Heart left ventricle (tissue), 16 donors: ENCODE measurements at regions not wholly inside any gene's neighbourhood (a gene's known extent, or its start where the extent isn't known, plus 50 kb on each side); places are given as distances from the start of the nearest gene placed in this dataset.

Experiments used
- ATAC-seq, 4 donors: fragments of 200-7000 bp; cut with Tn5 transposase; one replicate each; pipeline ENCODE4 v1.9.1; 2020 to 2022; ENCODE audit warnings: moderate library complexity in 4 of 4, mild to moderate bottlenecking in 3 of 4, moderate number of reproducible peaks in 1 of 4
- DNase-seq, 5 donors: peaks; one replicate each; pipeline ENCODE4 v3.0.0-alpha.2; 2020
- H3K27ac ChIP-seq, 12 donors: fragments of 200-600 bp; sonication (generic) in 4 of 12; one replicate each; pipeline versions ENCODE4 v1.5.0 to v1.8.0; 2016 to 2022; ENCODE audit warnings: mild to moderate bottlenecking in 2 of 12
- H3K27me3 ChIP-seq, 9 donors: fragments of 200-600 bp; sonication (generic) in 2 of 9; one replicate each; pipeline versions ENCODE4 v1.5.1 to v1.8.0; 2016 to 2022; ENCODE audit warnings: mild to moderate bottlenecking in 3 of 9
- H3K36me3 ChIP-seq, 9 donors: fragments of 200-600 bp; sonication (generic) in 2 of 9; one replicate each; pipeline versions ENCODE4 v1.5.0 to v1.8.0; 2018 to 2022; ENCODE audit warnings: mild to moderate bottlenecking in 2 of 9
- H3K4me1 ChIP-seq, 12 donors: fragments of 200-600 bp; sonication (generic) in 4 of 12; one replicate each; pipeline versions ENCODE4 v1.5.0 to v1.8.0; 2016 to 2022; ENCODE audit warnings: mild to moderate bottlenecking in 3 of 12
- H3K4me3 ChIP-seq, 12 donors: fragments of 200-600 bp; sonication (generic) in 4 of 12; one replicate each; pipeline versions ENCODE4 v1.5.0 to v1.8.0; 2017 to 2022; ENCODE audit warnings: mild to moderate bottlenecking in 9 of 12, moderate library complexity in 4 of 12
- H3K9me3 ChIP-seq, 12 donors: fragments of 200-600 bp; sonication (generic) in 4 of 12; one replicate each; pipeline versions ENCODE4 v1.5.0 to v1.8.0; 2016 to 2022; ENCODE audit warnings: mild to moderate bottlenecking in 1 of 12
- CTCF ChIP-seq, 12 donors: fragments of 200-600 bp; sonication (generic) in 4 of 12; IDR thresholded peaks; one replicate each; pipeline versions ENCODE4 v1.5.0 to v1.8.0; 2018 to 2022; ENCODE audit warnings: antibody characterized with exemption in 12 of 12, mild to moderate bottlenecking in 5 of 12
- POLR2A ChIP-seq, 2 donors: fragments of 450-650 bp; IDR thresholded peaks; one replicate each; pipeline ENCODE4 v1.6.1; 2017; ENCODE audit warnings: antibody characterized with exemption in 2 of 2, mild to moderate bottlenecking in 2 of 2, moderate library complexity in 2 of 2
- WGBS, 4 donors: extraction: QIAGEN DNeasy Blood & Tissue Kit in 2 of 4; methylation state at CpG; one replicate each; pipeline versions ENCODE4 v1.1.5 to v1.1.7; 2013 to 2018; 5-methylcytosine and 5-hydroxymethylcytosine counted together
- intact Hi-C, 10 donors: fragments of 100-400 bp; cut with DNase I; formaldehyde crosslinking; loops; one replicate each; pipeline versions ENCODE4 v1.11.1 to v1.14.2; 2022
- donor health status: ischemic (EF 13 %, LVEDD 7.1; RV severe dilation, severe dysfunction).
- donor health status: healthy with polysubstance abuse.
- donor health status: DM: no; HTN: yes; CAD: no.
- donor health status: DM: no; HTN: no; CAD: no.
- donor health status: ischemic (EF 25% LVEDD 6.9; RV normal size, moderate dysfunction).
- donor health status: ischemic (EF 25% LVEDD 5.7; RV mildly dilated, moderate dysfunction).
- donor health status: healthy.
- donor health status: DM: yes; HTN: yes; CAD: no.
- donor health status: ischemic (EF 35%, LVEDD 5.7; RV mildly dilated, moderate dysfunction).
- donor health status: nonischemic (EF 11% LVEDD 7.7; RV severe dilation, severe dysfunction).
- donor health status: DM: yes; HTN: yes; CAD: no.
- donor health status: PGD.
- donor health status: ischemic (EF 29% LVEDD 5.4; RV normal size, mild dysfunction).
- donor health status: nonischemic (EF 23%, LVEDD 6.1; RV moderate dilation, normal function).

DNA sequence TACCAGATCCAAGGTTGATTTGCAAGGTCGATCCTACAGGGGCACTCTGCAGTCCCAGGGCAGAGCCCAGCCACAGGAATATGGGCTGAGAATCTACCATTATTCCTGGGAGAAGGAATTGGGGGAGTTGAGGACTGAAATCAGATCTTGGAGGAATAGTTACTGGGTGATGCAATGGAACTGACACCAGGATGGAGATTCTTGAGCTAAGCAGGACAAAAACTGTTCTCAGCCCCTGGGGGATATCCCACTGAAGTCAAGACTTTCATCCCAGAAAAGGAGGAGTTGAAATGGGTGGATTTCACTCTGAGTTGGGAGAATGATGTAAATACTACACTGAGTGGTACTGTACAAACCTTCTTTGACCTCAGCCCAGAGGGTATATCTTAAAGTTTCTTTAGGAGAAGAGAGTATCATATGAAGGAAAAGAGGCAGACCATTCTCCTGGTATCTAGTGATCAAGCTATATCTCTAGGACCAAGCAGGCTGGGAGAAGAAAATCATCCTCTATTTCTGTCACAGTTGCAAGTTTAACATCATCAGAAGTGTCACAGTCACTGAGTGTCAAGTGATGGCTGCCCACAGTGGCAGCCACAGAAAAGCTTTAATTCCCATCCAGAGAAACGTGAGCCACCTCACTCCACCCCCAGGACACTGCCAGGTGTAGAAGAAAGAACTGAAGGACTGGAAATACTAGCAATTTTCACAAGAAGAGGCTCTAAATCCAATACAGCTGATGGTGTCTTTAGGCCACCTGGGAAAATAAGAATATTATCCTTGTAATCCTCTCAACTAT is 181.9 kb downstream of the NUAK1 start:
- ATAC-seq (peak in 3 of 4 donors; percentile 38 to 55 (median 54)), DNase-seq (no peak)
- Histone ChIP-seq H3K4me3 (no peak overlapping the region), H3K4me1 (peaks cover 0 to 43% (median 16%) of the 10 kb centered on the region in 12 donors), H3K27ac (peak overlapping the region in 8 of 12 donors; percentile 2 to 57 (median 21)), H3K36me3 (no peaks in the 10 kb centered on the region), H3K9me3 (no peaks in the 10 kb centered on the region), H3K27me3 (no peaks in the 10 kb centered on the region)
- TF ChIP-seq POLR2A (IDR thresholded peaks at IDR 0.05): no peak
- no peak for TF ChIP-seq CTCF (IDR thresholded peaks at IDR 0.05)
- 52 to 68% (median 59%) methylated on average over 2 of the region's 2 CpGs for WGBS, 4 donors
- intact Hi-C loops: loop anchor here in 2 of 10 donors (5.0 to 10.0 kb wide), 2 partner anchors 178 to 180 kb away; partner anchors contain the start of gene NUAK1 (in 2 of the 2)

DNA sequence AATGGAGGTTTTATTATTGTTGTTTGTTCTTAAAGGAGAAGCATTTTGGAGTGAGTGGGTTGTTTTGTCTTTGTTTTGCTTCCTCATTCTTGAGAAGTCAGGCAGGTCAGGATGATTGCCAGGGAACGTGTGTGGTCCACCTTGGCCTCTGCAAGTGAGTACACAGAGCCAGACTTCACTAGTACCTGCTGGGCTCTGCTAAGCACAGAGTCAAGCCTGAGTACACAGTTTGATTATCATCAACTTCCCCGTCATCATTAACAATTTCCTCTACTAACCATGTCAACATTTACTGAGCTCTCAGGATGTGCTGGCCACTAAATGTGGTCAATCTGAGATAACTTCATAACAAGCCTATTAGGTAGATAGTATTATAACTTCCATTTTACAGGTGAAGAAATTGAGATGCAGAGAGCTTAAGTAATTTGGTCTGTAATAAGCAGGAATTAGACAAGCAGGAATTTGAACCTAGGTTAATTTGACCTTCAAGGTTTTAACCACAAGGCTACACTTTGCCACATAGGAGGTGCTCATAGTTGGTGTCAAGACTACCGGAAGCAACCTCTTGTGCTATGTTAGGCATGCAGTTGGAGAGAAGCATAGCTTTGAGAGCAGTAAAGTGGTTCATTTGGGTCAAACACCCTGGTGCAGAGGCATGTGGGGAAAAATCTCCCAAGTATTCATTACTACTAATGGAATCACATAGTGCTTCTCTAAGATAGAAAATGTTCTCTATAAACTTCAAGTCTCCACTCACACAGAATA is 178.3 kb downstream of the NUAK1 start:
- ATAC-seq (peak in 1 of 4 donors; percentile 52), DNase-seq (no peak)
- WGBS, 4 donors: 34 to 51% (median 46%) methylated on average over 3 of the region's 3 CpGs
- Histone ChIP-seq H3K4me1 (peaks cover 0 to 42% (median 15%) of the 10 kb centered on the region in 12 donors), H3K27me3 (no peaks in the 10 kb centered on the region), H3K9me3 (no peaks in the 10 kb centered on the region), H3K4me3 (no peak overlapping the region), H3K36me3 (no peaks in the 10 kb centered on the region), H3K27ac (peak overlapping the region in 5 of 12 donors; percentile 2 to 19 (median 10))
- intact Hi-C loops: loop anchor here in 4 of 10 donors (10.0 kb wide), 2 partner anchors 136 to 174 kb away; partner anchors contain the start of gene NUAK1 (in 3 of the 4)
- TF ChIP-seq CTCF (IDR thresholded peaks at IDR 0.05): no peak
- no peak for TF ChIP-seq POLR2A (IDR thresholded peaks at IDR 0.05)

DNA sequence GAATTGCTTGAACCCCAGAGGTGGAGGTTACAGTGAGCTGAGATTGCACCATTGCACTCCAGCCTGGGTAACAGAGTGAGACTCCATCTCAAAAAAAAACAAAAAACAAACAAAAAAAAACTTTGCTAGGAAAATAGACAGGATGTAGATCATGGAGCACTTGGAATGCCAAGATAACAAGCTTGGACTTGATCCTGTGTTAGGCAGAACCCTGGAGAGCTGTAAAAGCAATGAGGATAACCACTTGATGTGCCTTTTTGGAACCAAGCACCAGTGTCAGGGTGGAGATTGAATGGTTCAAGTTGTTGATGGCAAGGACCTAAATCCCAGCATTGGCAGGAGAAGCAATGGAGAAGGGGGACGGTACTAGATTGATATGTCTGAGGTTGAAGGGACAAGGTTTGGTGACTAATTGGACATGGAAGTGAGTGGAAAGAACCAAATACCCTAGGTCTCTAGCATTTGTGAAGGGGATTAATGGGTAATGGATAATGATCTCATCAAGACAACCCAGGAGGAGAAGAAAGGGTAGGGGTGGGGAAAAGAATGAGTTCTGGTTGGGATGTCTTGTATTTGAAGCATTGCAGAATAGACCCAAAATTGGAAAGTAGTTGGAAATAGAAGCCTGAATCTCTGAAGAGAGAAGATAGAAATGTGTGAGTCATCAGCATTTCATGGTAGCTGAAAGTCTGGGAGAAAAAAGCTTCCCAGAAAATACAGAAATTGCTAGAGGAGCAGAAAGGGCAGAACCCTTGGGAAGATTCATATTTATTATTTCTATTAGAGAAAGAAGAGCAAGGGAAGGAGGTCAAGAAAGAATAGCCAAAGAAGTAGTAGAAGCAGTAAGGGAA is 176.7 kb downstream of the NUAK1 start:
- Histone ChIP-seq H3K4me1 (peaks cover 0 to 36% (median 9%) of the 10 kb centered on the region in 12 donors), H3K36me3 (no peaks in the 10 kb centered on the region), H3K4me3 (no peak overlapping the region), H3K27me3 (no peaks in the 10 kb centered on the region), H3K9me3 (no peaks in the 10 kb centered on the region), H3K27ac (peak overlapping the region in 1 of 12 donors; percentile 2)
- DNase-seq (no peak), ATAC-seq (no peak)
- TF ChIP-seq POLR2A (IDR thresholded peaks at IDR 0.05) (no peak), CTCF (IDR thresholded peaks at IDR 0.05) (no peak)
- WGBS, 4 donors: 85 to 88% (median 87%) methylated on average over 1 of the region's 1 CpG
- intact Hi-C loops: loop anchor here in 4 of 10 donors (10.0 kb wide), 2 partner anchors 137 to 173 kb away; partner anchors contain the start of gene NUAK1 (in 3 of the 4)
